Esophagus squamous epithelium (tissue), 5 donors: ENCODE measurements at regions not wholly inside any gene's neighbourhood (a gene's known extent, or its start where the extent isn't known, plus 50 kb on each side); places are given as distances from the start of the nearest gene placed in this dataset.

ENCODE experiments used
- DNase-seq: peaks from one replicate; lab custom pipeline; 2025; lab: John Stamatoyannopoulos, UW
- H3K27ac ChIP-seq, 4 donors: fragments of 200-600 bp; sonication (generic); one replicate each; pipeline ENCODE4 v1.5.1; 2016 to 2019; ENCODE audit warnings: mild to moderate bottlenecking in 1 of 4
- H3K27me3 ChIP-seq, 4 donors: fragments of 200-600 bp; sonication (generic); 1 replicate in 3 of 4; 2 replicates in 1 of 4; pipeline versions ENCODE4 v1.5.1 to v1.6.0; 2017 to 2021; ENCODE audit warnings: antibody characterized with exemption in 1 of 4
- H3K36me3 ChIP-seq, 3 donors: fragments of 200-600 bp; sonication (generic); one replicate each; pipeline ENCODE4 v1.5.1; 2016 to 2019
- H3K4me1 ChIP-seq, 3 donors: fragments of 200-600 bp; sonication (generic); one replicate each; pipeline ENCODE4 v1.5.1; 2017 to 2019
- H3K4me3 ChIP-seq, 4 donors: fragments of 200-600 bp; sonication (generic); 1 replicate in 3 of 4; 2 replicates in 1 of 4; pipeline ENCODE4 v1.5.1; 2016 to 2019; ENCODE audit warnings: mild to moderate bottlenecking in 2 of 4, moderate library complexity in 1 of 4
- H3K9me3 ChIP-seq, 3 donors: fragments of 200-600 bp; sonication (generic); one replicate each; pipeline ENCODE4 v1.5.1; 2016 to 2019
- POLR2A ChIP-seq, 4 donors: fragments of 450-650 bp; IDR thresholded peaks; one replicate each; pipeline ENCODE4 v1.6.1; 2017; ENCODE audit warnings: antibody characterized with exemption in 4 of 4, mild to moderate bottlenecking in 4 of 4, moderate library complexity in 3 of 4
- WGBS, 2 donors: methylation state at CpG; one replicate each; pipeline ENCODE4 v1.1.5; 2018; 5-methylcytosine and 5-hydroxymethylcytosine counted together
- intact Hi-C: fragments of 100-400 bp; cut with DNase I; formaldehyde crosslinking; loops from one replicate; pipeline ENCODE4 v1.15.0; 2022
- TF ChIP-seq, protein P1 (sequence below), 6 experiments: fragments of 450-650 bp in 4 of 6; fragments of 200-600 bp in 2 of 6; sonication (generic) in 2 of 6; IDR thresholded peaks; one replicate each; pipeline ENCODE4 v1.5.1; 2016 to 2019; ENCODE audit warnings: antibody characterized with exemption in 6 of 6, mild to moderate bottlenecking in 4 of 6, moderate library complexity in 4 of 6
- donor health status: DM: yes; HTN: yes; CAD: no.

DNA sequence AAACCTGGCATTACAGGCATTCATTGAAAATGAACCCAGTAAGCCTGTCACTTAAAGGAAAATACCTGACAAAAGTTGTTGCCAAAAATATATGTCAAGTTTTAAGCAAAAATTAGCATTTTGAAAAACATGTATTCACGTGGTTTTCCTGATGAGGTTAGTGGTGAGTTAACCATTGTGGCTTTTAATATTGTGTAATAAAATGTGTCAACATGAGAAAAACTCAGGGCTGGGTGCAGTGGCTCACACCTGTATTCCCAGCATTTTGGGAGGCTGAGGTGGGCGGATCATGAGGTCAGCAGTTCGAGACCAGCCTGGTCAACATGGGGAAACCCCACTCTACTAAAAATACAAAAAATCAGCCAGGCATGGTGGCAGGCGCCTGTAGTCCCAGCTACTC lies 731.4 kb downstream of the KCNT2 start:
- Histone ChIP-seq H3K27ac (no peak overlapping the region), H3K4me1 (no peaks in the 10 kb centered on the region), H3K4me3 (no peak overlapping the region), H3K36me3 (no peaks in the 10 kb centered on the region), H3K9me3 (no peaks in the 10 kb centered on the region), H3K27me3 (no peaks in the 10 kb centered on the region)
- TF ChIP-seq, protein P1, sequence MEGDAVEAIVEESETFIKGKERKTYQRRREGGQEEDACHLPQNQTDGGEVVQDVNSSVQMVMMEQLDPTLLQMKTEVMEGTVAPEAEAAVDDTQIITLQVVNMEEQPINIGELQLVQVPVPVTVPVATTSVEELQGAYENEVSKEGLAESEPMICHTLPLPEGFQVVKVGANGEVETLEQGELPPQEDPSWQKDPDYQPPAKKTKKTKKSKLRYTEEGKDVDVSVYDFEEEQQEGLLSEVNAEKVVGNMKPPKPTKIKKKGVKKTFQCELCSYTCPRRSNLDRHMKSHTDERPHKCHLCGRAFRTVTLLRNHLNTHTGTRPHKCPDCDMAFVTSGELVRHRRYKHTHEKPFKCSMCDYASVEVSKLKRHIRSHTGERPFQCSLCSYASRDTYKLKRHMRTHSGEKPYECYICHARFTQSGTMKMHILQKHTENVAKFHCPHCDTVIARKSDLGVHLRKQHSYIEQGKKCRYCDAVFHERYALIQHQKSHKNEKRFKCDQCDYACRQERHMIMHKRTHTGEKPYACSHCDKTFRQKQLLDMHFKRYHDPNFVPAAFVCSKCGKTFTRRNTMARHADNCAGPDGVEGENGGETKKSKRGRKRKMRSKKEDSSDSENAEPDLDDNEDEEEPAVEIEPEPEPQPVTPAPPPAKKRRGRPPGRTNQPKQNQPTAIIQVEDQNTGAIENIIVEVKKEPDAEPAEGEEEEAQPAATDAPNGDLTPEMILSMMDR (IDR thresholded peaks at IDR 0.05): no peak
- no peak for TF ChIP-seq POLR2A (IDR thresholded peaks at IDR 0.05)
- intact Hi-C loops: no loop called here
- WGBS, 2 donors: 66 to 73% methylated on average over 4 of the region's 4 CpGs
- no peak for DNase-seq

DNA sequence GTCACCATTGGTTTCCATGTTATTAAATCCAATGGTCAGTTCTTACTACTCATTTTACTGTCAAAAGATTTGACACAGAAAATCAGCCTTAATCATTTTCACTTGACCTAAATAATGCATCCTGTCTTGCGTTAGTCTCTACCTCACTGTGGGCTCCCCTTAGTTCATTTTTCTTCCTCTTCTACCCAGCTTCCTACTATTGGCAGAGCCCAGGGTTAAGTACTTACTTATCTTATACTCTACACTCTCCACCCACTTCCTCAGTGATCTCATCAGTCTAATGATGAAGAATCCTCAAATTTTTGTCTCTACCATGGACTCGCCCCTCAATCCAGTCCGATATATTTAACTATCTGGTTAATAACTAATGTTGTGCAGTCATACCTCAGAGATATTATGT lies 735.9 kb downstream of the KCNT2 start:
- H3K36me3 ChIP-seq: no peaks in the 10 kb centered on the region
- H3K9me3 ChIP-seq: no peaks in the 10 kb centered on the region
- DNase-seq: no peak
- intact Hi-C loops: no loop called here
- no peak overlapping the region for H3K27ac ChIP-seq
- WGBS, 2 donors: 71 to 84% methylated on average over 3 of the region's 3 CpGs
- H3K4me3 ChIP-seq: no peak overlapping the region
- TF ChIP-seq, protein P1 (IDR thresholded peaks at IDR 0.05): no peak
- TF ChIP-seq POLR2A (IDR thresholded peaks at IDR 0.05): no peak
- H3K4me1 ChIP-seq: no peaks in the 10 kb centered on the region
- no peaks in the 10 kb centered on the region for H3K27me3 ChIP-seq

DNA sequence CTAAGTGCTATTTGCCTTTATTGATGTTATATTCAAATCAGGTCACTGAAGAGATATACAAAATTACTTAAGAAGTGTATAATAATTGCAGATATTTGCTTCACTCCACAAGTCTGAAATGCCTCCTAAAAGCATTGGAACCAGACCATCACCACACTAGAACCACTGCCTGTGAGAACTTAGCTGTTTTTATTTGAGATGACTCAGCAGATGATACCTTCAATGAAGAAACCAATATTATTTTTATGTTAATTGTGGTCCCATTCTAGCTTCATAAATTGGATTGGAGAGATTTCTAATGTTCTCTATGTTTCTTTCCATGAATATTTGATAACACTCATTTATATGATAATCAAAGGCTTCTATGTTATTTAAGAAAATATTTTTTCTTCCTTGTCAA lies 740.6 kb downstream of the KCNT2 start:
- Histone ChIP-seq H3K9me3 (no peaks in the 10 kb centered on the region), H3K4me3 (no peak overlapping the region), H3K36me3 (no peaks in the 10 kb centered on the region), H3K27ac (no peak overlapping the region), H3K4me1 (no peaks in the 10 kb centered on the region), H3K27me3 (no peaks in the 10 kb centered on the region)
- no peak for DNase-seq
- TF ChIP-seq POLR2A (IDR thresholded peaks at IDR 0.05): no peak
- TF ChIP-seq, protein P1 (IDR thresholded peaks at IDR 0.05): no peak
- intact Hi-C loops: no loop called here

DNA sequence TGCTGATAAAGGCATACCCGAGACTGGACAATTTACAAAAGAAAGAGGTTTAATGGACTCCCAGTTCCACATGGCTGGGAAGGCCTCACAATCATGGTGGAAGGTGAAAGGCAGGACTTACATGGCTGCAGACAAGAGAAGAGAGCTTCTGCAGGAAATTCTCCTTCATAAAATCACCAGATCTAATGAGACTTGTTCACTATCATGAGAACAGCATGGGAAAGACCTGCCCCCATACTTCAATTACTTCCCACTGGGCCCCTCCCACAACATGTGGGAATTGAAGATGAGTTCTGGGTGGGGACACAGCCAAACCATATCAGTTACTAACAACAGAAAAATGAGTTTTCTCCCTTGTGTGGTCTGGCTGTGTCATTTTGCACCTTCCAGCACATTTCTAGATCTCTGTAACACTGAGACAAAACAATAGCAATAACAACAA lies 741.4 kb downstream of the KCNT2 start:
- intact Hi-C loops: no loop called here
- Histone ChIP-seq H3K9me3 (no peaks in the 10 kb centered on the region), H3K4me1 (no peaks in the 10 kb centered on the region), H3K27ac (no peak overlapping the region), H3K27me3 (no peaks in the 10 kb centered on the region), H3K4me3 (no peak overlapping the region), H3K36me3 (no peaks in the 10 kb centered on the region)
- TF ChIP-seq, protein P1 (IDR thresholded peaks at IDR 0.05): no peak
- no peak for TF ChIP-seq POLR2A (IDR thresholded peaks at IDR 0.05)
- 86 to 89% methylated on average over 1 of the region's 1 CpG for WGBS, 2 donors
- DNase-seq: no peak

DNA sequence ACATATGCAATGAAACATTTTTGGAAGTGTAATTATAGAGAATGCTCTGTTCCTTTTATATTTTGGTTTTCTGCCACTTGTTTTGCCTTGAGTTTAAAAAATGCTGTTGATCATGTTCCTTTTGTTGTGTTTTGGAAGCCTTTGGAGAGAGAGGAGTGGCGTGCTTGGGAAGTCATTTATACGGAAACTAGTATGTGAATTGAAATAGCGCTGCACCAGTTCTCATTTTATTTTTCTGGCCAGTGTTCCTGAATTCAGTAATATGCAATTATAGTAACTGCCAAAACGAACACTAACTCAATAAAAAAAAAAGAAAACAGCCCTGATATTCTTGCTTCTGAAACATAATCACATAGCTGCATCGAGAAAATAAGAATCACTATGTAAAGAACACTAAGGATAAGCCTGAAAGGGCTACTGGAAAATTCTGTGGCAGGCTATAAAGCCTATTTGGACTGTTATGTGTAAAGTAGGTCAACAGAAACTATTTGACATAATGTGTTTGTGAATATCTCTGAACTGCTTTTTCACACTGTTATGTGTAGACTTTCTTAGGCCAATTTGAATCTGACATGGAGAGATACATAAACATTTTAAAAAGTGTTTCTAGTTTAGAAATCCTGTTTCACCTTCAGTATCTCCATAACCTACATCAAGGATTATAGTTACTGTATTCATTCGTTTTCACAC lies 742.0 kb downstream of the KCNT2 start:
- Histone ChIP-seq H3K4me3 (no peak overlapping the region), H3K27me3 (no peaks in the 10 kb centered on the region), H3K36me3 (no peaks in the 10 kb centered on the region), H3K27ac (no peak overlapping the region), H3K4me1 (no peaks in the 10 kb centered on the region), H3K9me3 (no peaks in the 10 kb centered on the region)
- intact Hi-C loops: no loop called here
- WGBS, 2 donors: 63 to 73% methylated on average over 6 of the region's 6 CpGs
- TF ChIP-seq POLR2A (IDR thresholded peaks at IDR 0.05): no peak
- TF ChIP-seq, protein P1 (IDR thresholded peaks at IDR 0.05): no peak
- DNase-seq: no peak
